Stimulated activated CD4-positive, alpha-beta T cell treated with anti-CD3 and anti-CD28 coated beads, Interleukin-15, amount 100 ng/mL, for 1 hour (primary cell): ENCODE measurements at regions not wholly inside any gene's neighbourhood (a gene's known extent, or its start where the extent isn't known, plus 50 kb on each side); places are given as distances from the start of the nearest gene placed in this dataset.

Experiments
- DNase-seq, 2 donors: peaks; one replicate each; pipeline ENCODE4 v3.0.0-alpha.2; 2020; ENCODE audit warnings: low read depth in 1 of 2, low spot score in 1 of 2

GRCh38 chr1:22314706-22315105, 136.9 kb upstream of the ZBTB40 start:
- no peak for DNase-seq

GRCh38 chr1:22315315-22316078, 136.2 kb upstream of the ZBTB40 start:
- DNase-seq, result no peak

DNA sequence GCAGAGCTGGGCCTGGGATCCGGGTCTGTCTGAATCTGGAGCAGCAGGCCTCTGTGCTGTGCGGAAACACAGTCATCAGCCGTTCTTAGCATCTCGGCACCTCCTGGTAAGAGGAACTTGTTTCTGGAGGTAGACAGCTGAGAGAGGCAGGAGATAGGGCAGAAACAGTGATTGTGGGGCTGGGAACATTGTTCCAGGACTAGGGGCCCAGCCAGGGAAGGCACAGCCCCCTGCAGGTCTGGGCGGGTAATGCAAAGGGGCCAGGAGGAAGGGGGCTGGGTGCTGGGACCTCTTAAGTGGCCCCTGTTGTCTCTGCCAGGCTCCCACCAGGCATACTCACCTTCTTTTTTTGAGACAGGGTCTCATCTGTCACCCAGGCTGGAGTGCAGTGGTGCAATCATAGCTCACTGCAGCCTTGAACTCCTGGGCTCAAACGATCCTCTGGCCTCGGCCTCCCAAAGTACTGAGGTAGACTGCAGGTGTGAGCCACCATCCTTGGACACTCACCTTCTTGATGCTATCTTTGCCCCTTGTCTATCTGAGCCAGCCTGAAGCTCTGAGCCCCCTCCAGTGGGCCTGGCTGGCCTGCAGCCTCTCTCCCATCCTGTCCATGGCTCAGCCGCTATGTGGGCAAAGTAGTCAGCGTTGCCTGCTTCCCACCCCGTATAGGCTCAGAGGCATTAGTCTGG, 134.3 kb upstream of the ZBTB40 start:
- no peak for DNase-seq

- DNase-seq, result no peak
Observed at GRCh38 chr1:22317920-22318243, 133.8 kb upstream of the ZBTB40 start.

DNA sequence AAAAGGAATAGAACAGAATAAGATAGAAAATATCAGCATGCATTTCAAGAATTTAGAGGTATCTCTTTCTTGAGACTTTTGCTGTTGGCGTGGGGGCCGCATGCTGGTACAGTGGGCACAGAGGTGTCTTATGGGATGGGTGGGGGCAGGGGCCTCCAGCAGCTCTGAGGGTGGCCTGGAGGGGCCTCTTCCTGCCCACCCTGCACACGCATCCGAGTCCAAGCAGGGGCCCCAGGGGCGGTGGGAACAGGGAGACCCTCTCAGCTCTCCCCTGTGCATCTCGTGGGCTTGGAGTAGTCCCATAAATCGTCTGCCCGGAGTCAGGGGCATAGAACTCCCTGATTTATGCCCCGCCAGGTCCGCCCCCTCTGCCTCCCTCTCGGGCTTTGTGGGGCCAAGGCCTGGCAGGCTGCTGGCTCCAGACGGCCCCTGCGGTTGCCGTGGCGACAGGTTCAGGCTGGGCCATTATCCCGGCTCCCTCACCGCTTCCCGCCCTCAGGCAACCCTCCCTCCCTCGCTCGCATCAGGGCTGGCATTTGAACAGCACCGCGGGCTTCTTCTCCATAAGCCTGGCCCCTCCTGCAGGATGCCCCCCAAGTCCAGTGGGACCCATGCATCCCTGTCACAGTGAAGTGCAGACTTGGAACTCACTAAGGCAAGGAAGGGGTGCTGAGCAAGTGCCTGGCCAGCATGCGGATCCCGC, 133.2 kb upstream of the ZBTB40 start:
- no peak for DNase-seq

- no peak for DNase-seq
Observed at GRCh38 chr1:22319608-22320007, 132.0 kb upstream of the ZBTB40 start.

GRCh38 chr1:22320587-22321344, 130.9 kb upstream of the ZBTB40 start:
- no peak for DNase-seq

- no peak for DNase-seq
Observed at GRCh38 chr1:22321917-22322316, 129.7 kb upstream of the ZBTB40 start.

GRCh38 chr1:22323141-22323845, 128.4 kb upstream of the ZBTB40 start:
- no peak for DNase-seq

- DNase-seq, result no peak
Observed at GRCh38 chr1:22323846-22324504, 127.7 kb upstream of the ZBTB40 start.

GRCh38 chr1:22325531-22326371, 125.9 kb upstream of the ZBTB40 start:
- no peak for DNase-seq

- no peak for DNase-seq
Observed at GRCh38 chr1:22326372-22326915, 125.2 kb upstream of the ZBTB40 start.

DNA sequence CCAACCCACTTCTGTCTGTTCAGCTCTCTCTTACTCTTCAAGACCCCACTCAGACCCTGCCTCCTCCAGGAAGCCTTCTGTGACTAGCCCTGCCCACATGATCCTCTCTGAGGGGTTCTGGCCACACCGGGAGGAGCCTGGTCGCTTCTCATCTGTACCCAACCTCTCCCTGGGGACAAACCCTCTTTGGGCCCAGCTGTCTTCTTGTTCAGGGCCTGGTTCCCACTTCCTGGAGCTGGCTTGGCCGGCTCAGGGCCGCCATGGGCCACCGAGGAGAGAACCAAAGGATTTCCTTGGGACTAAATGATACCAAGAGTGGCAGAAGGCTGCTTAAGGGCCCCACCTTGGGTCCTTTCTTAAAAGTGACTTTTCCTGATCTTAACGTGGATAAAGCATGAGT, 124.7 kb upstream of the ZBTB40 start:
- DNase-seq, result no peak

- DNase-seq, result no peak
Observed at GRCh38 chr1:22327411-22327810, 124.2 kb upstream of the ZBTB40 start.

DNA sequence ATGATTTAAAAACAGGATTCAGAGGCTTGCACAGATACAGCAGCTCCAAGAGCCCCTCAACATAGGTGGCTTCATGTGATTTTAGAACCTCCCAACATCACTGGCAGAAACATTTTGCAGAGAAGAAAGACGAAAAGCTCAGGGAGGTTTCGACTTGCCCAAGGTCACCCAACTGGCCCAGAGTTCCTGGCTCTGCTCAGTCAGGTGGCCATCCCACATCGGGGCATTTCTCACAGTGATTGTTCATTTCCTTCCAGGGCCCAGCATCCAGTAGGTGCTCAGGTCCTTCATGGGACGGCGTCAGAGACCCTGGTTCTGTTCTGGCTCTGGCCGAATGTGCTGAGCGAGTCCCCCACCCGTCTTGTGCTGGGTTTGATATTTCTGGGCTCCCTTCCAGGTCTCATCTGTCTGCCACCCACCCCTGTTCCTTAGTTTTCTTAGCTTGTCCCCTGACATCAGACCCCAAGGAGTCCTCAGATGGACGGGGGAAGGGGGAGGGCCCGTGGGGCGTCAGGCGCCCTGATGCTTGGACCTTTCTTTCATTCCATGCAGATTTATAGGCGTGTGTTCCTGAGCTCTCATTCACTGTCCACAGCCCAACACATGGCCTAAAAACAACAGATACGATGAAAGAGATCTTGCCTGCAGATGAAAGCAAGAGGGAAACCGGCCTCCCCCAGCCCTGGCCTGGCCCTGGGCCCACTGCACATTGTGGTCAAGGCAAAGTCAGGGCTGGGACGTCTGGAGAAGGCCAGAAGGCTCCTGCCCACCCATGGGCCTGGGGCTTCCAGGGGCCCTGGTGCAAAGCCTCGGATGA, 123.1 kb upstream of the ZBTB40 start:
- no peak for DNase-seq

GRCh38 chr1:22329148-22329515, 122.5 kb upstream of the ZBTB40 start:
- DNase-seq, result no peak

DNA sequence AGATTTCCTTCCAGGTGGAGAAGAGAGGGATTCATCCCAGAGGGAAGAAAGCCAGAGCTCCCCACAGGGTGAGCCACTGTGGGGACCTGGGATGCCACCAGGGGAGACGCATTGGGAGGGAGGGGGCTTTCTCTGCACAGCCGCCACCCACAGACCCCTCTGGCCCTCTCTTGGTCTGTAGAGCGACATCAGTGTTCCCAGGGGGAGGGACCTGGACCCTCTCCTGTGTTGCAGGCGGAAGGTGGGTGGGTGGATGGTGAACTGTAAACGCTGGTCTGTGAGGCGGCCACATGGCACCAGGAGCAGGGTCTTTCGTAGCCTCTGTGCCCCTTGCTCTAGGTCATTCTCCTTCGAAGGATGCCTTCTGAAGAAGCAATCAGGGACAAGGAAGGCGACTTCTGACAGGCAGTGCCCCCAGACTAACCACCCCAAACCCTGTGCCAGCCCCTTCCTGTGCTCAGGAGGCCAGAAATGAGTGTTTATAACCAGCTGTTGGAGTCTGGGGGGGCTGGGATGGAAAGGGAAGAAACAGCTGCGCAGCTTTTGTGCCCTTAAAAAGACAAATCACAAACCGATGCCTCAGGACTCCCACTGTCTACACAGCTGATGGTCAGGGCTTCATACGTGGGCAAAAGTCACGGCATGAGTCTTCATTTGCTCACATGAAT, 121.4 kb upstream of the ZBTB40 start:
- DNase-seq, result no peak

GRCh38 chr1:22330760-22331119, 120.9 kb upstream of the ZBTB40 start:
- no peak for DNase-seq
